ENCODE measurements at regions not wholly inside any gene's neighbourhood (a gene's known extent, or its start where the extent isn't known, plus 50 kb on each side); places are given as distances from the start of the nearest gene placed in this dataset.

- DNase-seq, result no peak
Measured at GRCh38 chr10:128866551-128866950, 600.5 kb upstream of the MGMT start.

- DNase-seq, result no peak
Measured at GRCh38 chr10:128867210-128867609, 599.8 kb upstream of the MGMT start.

- no peak for DNase-seq
Measured at GRCh38 chr10:128867819-128868218, 599.2 kb upstream of the MGMT start.

GRCh38 chr10:128868481-128868880 lies 598.6 kb upstream of the MGMT start:
- DNase-seq, result no peak

- DNase-seq, result no peak
Measured at GRCh38 chr10:128869101-128869749, 597.8 kb upstream of the MGMT start.

- no peak for DNase-seq
Measured at GRCh38 chr10:128870830-128871597, 596.0 kb upstream of the MGMT start.

GRCh38 chr10:128871671-128872231 lies 595.3 kb upstream of the MGMT start:
- DNase-seq, result no peak

GRCh38 chr10:128873411-128874054 lies 593.5 kb upstream of the MGMT start:
- DNase-seq, result no peak

- no peak for DNase-seq
Measured at GRCh38 chr10:128874331-128874730, 592.7 kb upstream of the MGMT start.

- no peak for DNase-seq
Measured at GRCh38 chr10:128875030-128875744, 591.9 kb upstream of the MGMT start.

- DNase-seq, result no peak
Measured at GRCh38 chr10:128875956-128876736, 590.9 kb upstream of the MGMT start.

GRCh38 chr10:128877141-128877540 lies 589.9 kb upstream of the MGMT start:
- no peak for DNase-seq

GRCh38 chr10:128877936-128878335 lies 589.1 kb upstream of the MGMT start:
- no peak for DNase-seq

GRCh38 chr10:128879030-128879429 lies 588.0 kb upstream of the MGMT start:
- DNase-seq, result peak in 4 of 56 donors; percentile 10 to 21 (median 12)

- DNase-seq, result no peak
Measured at GRCh38 chr10:128879441-128880140, 587.5 kb upstream of the MGMT start.

- no peak for DNase-seq
Measured at GRCh38 chr10:128880159-128880725, 586.8 kb upstream of the MGMT start.

- DNase-seq, result no peak
Measured at GRCh38 chr10:128881086-128881485, 586.0 kb upstream of the MGMT start.

- no peak for DNase-seq
Measured at GRCh38 chr10:128883231-128884032, 583.6 kb upstream of the MGMT start.

- no peak for DNase-seq
Measured at GRCh38 chr10:128884033-128884425, 583.0 kb upstream of the MGMT start.
